ENCODE measurements at regions not wholly inside any gene's neighbourhood (a gene's known extent, or its start where the extent isn't known, plus 50 kb on each side); places are given as distances from the start of the nearest gene placed in this dataset.

GRCh38 chr2:35920061-35920460, 435.5 kb upstream of the CRIM1 start:
- no peak for TF ChIP-seq CTCF (IDR thresholded peaks at IDR 0.05; ENCODE audit: low read depth, low read length, poor library complexity, severe bottlenecking)
- no peak for TF ChIP-seq EZH2phosphoT487 (IDR thresholded peaks at IDR 0.05; ENCODE audit: borderline replicate concordance, low read length)
